NCI-H1105 treated with DMSO at 0.1 percent for 48 hours (cell line): ENCODE measurements at regions not wholly inside any gene's neighbourhood (a gene's known extent, or its start where the extent isn't known, plus 50 kb on each side); places are given as distances from the start of the nearest gene placed in this dataset.

ENCODE experiments used
- DNase-seq: peaks from one replicate; lab custom pipeline; 2025; lab: John Stamatoyannopoulos, UW

DNA sequence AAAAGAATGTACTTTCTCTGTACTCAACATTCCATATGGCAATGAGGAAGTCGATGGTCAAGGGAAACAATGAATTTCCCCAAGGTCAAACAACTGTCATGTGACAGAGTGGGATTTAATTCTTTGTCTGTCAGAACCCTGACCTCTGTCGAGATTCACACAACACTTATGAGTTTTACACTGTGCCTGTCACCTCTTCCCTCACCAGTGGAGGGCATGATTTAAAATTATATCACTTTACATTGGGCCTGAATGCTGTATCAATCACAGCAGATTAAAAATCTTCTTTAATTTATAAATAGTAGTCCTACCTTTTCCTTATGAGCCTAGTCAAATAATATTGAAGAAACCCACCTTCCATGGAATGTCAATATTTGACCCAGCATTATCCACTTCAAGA is 276.7 kb downstream of the CDH10 start:
- DNase-seq = no peak

DNA sequence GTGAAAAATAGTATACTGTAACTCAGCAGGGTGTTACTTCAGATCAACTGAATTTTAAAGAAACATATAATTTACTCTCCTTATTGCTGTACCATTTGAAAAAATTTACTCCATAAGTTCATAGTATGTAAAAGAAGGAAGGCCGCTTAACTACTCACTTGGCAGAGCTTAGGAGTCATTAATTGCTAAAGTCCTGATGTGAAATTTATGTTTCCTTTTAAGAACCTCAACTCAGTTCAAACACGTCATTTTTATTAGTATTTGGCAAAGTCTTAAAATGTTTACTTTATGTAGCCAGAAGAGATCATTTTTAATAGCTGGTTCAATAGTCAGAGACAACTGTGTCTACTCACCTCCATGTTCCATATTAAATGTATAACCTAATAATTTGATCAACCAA is 268.6 kb downstream of the CDH10 start:
- no peak for DNase-seq

DNA sequence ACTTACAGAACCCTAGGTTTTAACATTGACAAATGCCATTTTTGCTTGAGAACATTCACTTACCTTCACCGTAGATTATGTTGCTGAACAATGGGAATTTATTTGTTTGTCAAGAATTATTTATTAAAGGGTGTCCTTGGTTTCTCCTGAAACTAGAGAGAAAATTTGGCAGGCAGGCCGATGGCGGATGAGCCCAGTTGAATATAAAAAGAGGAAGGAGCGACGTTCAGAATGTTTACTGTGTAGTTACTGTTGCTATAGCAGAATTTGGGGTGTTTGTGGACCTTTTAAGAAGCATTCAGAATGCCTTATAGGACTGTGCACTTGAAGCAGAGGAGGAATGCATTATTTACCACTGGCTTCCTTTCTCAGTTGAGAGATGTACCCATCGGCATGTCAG is 268.2 kb downstream of the CDH10 start:
- DNase-seq = no peak

DNA sequence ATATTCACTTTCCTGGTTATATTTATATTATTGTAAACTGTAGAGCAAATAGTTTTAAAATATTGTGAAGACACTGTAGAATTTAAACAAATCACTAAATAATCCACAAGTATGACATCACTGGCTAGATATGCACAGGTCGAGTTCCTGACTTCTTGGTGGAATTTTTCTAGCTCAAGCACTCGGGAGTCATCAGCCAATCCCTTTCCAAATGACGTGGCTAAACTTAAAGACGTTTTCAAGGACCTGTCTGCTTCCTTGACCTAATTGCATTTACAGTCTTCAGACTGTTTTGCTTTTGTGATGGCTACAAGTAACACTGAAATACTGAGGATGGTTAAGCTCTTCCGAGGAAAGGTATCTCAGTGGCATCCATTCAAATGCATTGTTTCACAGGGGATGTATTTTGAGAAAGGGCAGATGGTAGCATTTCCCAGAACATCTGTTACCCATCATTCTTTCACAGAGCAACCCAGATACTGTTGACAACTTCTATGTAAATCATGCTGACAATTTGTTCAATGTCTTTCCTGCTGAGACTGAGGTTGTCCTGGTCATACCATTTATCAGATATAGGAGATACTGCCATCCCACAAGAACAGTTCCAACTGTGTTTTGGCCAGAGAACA is 262.8 kb downstream of the CDH10 start:
- no peak for DNase-seq

DNA sequence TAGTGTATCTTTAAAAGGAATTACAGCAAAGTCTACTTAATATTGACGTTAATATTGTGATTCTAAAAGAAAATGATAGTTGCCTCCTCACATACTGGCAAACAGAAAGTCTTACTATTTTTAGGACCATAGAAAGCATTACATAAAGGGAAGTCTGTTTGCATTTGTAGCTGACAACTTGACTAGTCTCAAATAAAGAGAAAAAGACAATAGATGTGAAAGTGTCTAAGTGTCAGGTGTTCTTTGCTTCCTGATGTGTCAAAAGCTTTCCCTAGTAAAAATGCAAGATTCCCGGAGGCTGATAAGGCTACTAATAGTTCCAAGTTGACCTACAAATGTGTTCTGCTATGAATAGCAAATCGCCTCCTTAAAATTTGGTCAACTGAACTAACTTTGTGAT is 259.7 kb downstream of the CDH10 start:
- DNase-seq = no peak

DNA sequence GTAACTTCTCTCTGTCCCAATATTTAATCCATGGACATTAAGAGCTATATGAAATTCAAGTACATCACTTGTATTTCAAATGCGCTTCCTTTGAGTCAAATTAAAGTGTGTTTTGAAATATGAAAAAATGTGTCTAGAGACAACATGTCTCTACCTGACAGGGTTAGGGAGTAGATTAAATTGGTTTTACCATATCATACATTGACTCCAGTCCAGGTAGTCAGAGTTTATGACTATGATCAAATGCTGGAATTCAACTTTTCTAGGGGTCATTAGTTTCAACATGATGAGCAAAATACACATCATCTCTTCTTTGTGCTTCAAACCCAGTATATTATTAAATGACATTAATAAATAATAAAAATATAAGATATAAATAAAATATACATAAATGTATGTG is 259.2 kb downstream of the CDH10 start:
- no peak for DNase-seq

DNA sequence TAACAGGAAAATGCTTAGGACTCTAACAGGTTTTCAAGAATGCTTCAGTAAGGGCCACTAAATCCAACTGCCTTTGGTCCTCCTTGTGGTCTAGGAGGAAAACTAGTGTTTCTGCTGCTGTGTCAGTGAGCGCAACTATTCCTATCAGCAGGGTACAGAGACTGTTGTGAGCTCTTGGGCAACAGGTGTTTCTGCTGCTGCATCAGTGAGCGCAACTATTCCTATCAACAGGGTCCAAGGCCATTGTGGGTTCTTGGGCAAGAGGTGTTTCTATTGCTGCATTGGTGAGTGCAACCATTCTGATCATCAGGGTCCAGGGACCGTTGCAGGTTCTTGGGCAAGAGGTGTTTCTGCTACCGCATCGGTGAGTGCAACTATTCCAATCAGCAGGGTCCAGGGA is 256.3 kb downstream of the CDH10 start:
- DNase-seq = no peak

DNA sequence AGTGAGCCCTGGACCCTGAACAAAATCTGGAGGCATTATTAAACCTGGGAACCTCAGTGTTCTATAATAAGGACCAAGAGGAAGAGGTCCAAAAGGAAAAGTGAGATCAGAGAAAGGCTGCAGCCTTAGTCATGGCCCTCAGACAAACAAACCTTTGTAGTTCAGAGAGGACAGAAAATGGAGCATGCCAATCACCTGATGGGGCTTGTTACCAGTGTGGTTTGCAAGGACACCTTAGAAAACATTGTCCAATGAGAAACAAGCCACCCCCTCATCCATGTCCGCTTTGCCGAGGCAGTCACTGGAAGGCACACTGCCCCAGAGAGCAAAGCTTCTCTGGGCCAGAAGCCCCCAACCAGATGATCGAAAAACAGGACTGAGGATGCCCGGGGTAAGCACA is 254.8 kb downstream of the CDH10 start:
- DNase-seq = no peak

DNA sequence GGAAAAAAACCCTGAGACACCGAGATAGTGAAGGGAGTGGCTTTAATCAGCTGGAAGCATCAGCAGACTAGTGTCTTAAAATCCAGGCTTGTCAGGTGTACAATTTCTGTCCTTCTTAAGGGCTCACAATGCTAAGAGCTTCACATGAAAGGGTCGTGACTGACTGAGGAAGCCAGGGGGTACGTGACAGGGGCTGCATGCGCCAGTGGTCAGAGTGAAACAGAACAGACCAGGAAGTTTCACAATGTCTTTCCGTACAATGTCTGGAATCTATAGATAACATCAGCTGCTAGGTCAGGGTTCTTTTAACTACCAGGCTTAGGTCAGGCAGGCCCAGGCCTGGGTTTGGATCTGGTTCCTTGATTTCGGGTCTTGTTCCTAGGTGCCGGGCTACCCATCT is 253.0 kb downstream of the CDH10 start:
- DNase-seq = no peak

DNA sequence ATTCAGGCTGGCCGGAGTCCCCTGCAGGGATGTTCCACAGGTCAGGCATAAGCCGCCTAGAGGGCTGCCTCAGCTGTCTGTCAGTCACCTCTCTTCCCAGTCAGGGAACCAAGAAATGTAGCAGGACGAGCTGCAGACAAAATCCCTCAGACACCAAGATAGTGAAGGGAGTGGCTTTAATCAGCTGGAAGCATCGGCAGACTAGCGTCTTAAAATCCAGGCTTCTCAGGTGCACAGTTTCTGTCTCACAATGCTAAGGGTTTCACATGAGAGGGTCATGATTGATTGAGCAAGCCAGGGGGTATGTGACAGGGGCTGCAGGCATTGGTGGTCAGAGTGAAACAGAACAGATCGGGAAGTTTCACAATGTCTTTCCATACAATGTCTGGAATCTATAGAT is 247.2 kb downstream of the CDH10 start:
- no peak for DNase-seq

DNA sequence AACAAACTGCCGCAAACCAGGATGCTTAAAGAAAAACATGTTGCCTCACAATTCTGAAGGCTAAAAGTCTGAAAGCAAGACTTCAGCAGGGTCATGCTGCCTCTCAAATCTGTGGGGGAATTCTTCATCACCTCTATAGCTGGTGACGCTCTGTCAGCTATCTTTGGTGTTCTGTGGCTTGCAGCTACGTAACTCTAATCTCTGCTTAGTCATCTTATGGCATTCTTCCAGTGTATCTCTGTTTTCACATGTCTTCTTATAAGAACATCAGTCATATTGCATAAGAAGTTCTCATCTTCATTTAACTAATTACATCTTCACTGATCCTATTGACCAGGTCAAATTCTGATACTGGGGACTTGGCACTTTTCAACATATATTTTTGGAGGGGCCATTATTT is 243.0 kb downstream of the CDH10 start:
- DNase-seq = no peak

DNA sequence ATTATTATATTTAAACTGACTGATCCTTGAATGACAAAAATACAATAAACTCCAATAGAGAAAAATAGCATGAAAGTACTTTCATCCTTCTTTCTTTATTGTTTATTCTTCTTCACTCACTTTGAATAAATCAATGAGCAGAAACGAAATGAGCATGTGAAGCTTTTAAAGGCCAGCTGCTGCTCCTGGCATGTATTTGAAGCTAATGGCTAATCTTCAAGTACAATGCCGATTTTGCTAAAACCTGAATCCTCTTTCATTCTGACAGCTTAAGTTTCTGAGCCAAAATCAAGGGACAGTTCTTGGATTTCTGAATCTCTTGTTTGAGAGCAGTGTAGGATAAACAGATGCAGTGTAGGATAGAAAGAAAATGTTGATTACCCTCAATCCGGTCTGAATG is 237.3 kb downstream of the CDH10 start:
- peak; percentile 56 for DNase-seq

DNA sequence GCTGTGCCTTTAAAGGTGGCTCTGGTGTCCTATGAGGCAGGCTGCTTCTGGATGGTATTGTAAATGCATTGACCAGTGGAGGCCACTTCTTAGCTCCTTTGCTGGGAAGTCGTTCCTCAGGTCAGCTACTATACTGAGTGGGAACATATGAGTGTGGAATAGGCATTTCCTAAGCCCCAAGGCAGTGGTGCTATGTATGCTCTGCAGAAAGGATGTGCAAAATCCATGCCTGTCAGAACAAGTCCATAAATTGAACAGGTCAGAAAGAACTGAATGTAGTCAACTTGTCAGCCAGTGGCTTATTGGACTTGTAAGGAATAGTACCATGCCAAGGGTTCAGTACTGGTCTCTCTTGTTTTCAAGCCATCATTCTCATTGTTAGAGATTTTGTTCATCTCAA is 216.4 kb downstream of the CDH10 start:
- no peak for DNase-seq

DNA sequence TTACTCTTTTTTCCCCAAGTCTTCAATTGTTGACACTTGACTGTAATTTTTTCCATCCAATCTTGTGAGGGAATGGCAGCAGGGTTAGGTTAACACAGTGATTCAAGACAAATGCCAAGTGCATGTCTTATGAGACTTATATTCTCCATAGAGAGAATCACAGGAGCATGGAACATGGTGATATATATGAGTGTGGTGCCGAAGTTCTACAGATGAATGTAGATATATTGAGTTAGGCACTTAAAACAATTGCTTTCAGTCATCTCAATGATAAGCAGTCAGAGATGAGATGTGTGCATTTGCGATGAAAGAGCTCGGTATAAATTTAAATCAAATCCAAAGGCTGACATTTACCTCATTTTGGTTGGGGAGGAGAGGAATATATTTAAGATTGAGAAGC is 211.2 kb downstream of the CDH10 start:
- no peak for DNase-seq
